ENCODE measurements at regions not wholly inside any gene's neighbourhood (a gene's known extent, or its start where the extent isn't known, plus 50 kb on each side); places are given as distances from the start of the nearest gene placed in this dataset.

DNA sequence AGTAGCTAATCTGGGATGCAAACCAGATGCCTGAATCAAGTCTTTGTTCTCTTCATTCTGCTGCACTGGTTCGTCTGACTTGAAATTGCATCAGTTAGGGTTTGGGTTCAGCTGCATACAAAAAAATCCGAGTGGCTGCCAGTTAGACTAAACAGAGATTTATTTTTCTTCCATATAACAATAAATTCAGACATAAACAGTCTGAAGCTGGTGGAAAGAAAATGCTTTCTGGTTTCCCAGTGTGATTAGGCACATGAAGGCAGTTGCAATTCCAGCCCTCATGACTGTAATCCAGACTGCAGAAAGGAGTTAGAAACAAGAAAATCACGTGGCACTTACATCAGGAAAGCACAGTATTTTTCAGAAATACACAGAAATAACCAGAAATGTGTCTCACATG is 930.7 kb downstream of the MCTP2 start:
- Mint-ChIP-seq H3K4me3 (no peak overlapping the region), H3K9me3 (peaks cover 3% of the 10 kb centered on the region), H3K27me3 (ENCODE audit: low read depth) (no peaks in the 10 kb centered on the region), H3K4me1 (no peaks in the 10 kb centered on the region), H3K27ac (no peak overlapping the region), H3K36me3 (no peaks in the 10 kb centered on the region)
- ChIA-PET POLR2A (no interaction called here), CTCF (no interaction called here)
- ATAC-seq (no peak), DNase-seq (ENCODE audit: low spot score) (no peak)
- TF ChIP-seq AFF4 (CRISPR knock-in tag; IDR thresholded peaks at IDR 0.05; ENCODE audit: borderline replicate concordance) (no peak), MXD4 (CRISPR knock-in tag; IDR thresholded peaks at IDR 0.05; ENCODE audit: borderline replicate concordance) (no peak), EMX1 (CRISPR knock-in tag; IDR thresholded peaks at IDR 0.05) (no peak), NFYB (CRISPR knock-in tag; conservative IDR thresholded peaks at IDR 0.05; ENCODE audit: low read depth) (no peak), NFE2L1 (CRISPR knock-in tag; IDR thresholded peaks at IDR 0.05) (no peak), ZNF423 (CRISPR knock-in tag; IDR thresholded peaks at IDR 0.05) (no peak), ZBTB21 (CRISPR knock-in tag; IDR thresholded peaks at IDR 0.05; ENCODE audit: borderline replicate concordance) (no peak), ZNF219 (CRISPR knock-in tag; IDR thresholded peaks at IDR 0.05; ENCODE audit: borderline replicate concordance) (no peak), ZNF671 (CRISPR knock-in tag; IDR thresholded peaks at IDR 0.05) (no peak), TEAD4 (CRISPR knock-in tag; IDR thresholded peaks at IDR 0.05) (no peak), NR2C2 (CRISPR knock-in tag; IDR thresholded peaks at IDR 0.05) (no peak), ATF1 (CRISPR knock-in tag; IDR thresholded peaks at IDR 0.05) (no peak), JAZF1 (CRISPR knock-in tag; IDR thresholded peaks at IDR 0.05) (no peak), ZNF317 (CRISPR knock-in tag; IDR thresholded peaks at IDR 0.05; ENCODE audit: borderline replicate concordance, low read depth) (no peak)
- TF ChIP-seq, protein P1, sequence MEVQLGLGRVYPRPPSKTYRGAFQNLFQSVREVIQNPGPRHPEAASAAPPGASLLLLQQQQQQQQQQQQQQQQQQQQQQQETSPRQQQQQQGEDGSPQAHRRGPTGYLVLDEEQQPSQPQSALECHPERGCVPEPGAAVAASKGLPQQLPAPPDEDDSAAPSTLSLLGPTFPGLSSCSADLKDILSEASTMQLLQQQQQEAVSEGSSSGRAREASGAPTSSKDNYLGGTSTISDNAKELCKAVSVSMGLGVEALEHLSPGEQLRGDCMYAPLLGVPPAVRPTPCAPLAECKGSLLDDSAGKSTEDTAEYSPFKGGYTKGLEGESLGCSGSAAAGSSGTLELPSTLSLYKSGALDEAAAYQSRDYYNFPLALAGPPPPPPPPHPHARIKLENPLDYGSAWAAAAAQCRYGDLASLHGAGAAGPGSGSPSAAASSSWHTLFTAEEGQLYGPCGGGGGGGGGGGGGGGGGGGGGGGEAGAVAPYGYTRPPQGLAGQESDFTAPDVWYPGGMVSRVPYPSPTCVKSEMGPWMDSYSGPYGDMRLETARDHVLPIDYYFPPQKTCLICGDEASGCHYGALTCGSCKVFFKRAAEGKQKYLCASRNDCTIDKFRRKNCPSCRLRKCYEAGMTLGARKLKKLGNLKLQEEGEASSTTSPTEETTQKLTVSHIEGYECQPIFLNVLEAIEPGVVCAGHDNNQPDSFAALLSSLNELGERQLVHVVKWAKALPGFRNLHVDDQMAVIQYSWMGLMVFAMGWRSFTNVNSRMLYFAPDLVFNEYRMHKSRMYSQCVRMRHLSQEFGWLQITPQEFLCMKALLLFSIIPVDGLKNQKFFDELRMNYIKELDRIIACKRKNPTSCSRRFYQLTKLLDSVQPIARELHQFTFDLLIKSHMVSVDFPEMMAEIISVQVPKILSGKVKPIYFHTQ (CRISPR knock-in tag; IDR thresholded peaks at IDR 0.05), result no peak

GRCh38 chr15:95162531-95162930 is 931.2 kb downstream of the MCTP2 start:
- POLR2A ChIA-PET, result no interaction called here
- Mint-ChIP-seq H3K27ac (no peak overlapping the region), H3K9me3 (peaks cover 4% of the 10 kb centered on the region), H3K4me1 (no peaks in the 10 kb centered on the region), H3K4me3 (no peak overlapping the region), H3K36me3 (no peaks in the 10 kb centered on the region), H3K27me3 (ENCODE audit: low read depth) (no peaks in the 10 kb centered on the region)
- CTCF ChIA-PET, result no interaction called here
- ATAC-seq, result no peak
- DNase-seq (ENCODE audit: low spot score), result no peak
- no peak for TF ChIP-seq ZBTB21 (CRISPR knock-in tag; IDR thresholded peaks at IDR 0.05; ENCODE audit: borderline replicate concordance)
- TF ChIP-seq NFYB (CRISPR knock-in tag; conservative IDR thresholded peaks at IDR 0.05; ENCODE audit: low read depth), result no peak
- no peak for TF ChIP-seq ZNF232 (CRISPR knock-in tag; IDR thresholded peaks at IDR 0.05)
- TF ChIP-seq SMAD4 (CRISPR knock-in tag; IDR thresholded peaks at IDR 0.05), result no peak
- TF ChIP-seq, protein P2, sequence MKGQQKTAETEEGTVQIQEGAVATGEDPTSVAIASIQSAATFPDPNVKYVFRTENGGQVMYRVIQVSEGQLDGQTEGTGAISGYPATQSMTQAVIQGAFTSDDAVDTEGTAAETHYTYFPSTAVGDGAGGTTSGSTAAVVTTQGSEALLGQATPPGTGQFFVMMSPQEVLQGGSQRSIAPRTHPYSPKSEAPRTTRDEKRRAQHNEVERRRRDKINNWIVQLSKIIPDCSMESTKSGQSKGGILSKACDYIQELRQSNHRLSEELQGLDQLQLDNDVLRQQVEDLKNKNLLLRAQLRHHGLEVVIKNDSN (CRISPR knock-in tag; IDR thresholded peaks at IDR 0.05), result no peak
- no peak for TF ChIP-seq E2F1 (CRISPR knock-in tag; IDR thresholded peaks at IDR 0.05)
- TF ChIP-seq, protein P3, sequence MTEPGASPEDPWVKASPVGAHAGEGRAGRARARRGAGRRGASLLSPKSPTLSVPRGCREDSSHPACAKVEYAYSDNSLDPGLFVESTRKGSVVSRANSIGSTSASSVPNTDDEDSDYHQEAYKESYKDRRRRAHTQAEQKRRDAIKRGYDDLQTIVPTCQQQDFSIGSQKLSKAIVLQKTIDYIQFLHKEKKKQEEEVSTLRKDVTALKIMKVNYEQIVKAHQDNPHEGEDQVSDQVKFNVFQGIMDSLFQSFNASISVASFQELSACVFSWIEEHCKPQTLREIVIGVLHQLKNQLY (CRISPR knock-in tag; IDR thresholded peaks at IDR 0.05), result no peak
- TF ChIP-seq TEAD1 (CRISPR knock-in tag; IDR thresholded peaks at IDR 0.05), result no peak
- TF ChIP-seq MYBL2 (CRISPR knock-in tag; IDR thresholded peaks at IDR 0.05), result no peak
- no peak for TF ChIP-seq EMX1 (CRISPR knock-in tag; IDR thresholded peaks at IDR 0.05)
- no peak for TF ChIP-seq JUN (CRISPR knock-in tag; IDR thresholded peaks at IDR 0.05)
- TF ChIP-seq ZNF317 (CRISPR knock-in tag; IDR thresholded peaks at IDR 0.05; ENCODE audit: borderline replicate concordance, low read depth), result no peak
- no peak for TF ChIP-seq CREM (CRISPR knock-in tag; IDR thresholded peaks at IDR 0.05)
- no peak for TF ChIP-seq ETV6 (CRISPR knock-in tag; IDR thresholded peaks at IDR 0.05)
- TF ChIP-seq ZNF219 (CRISPR knock-in tag; IDR thresholded peaks at IDR 0.05; ENCODE audit: borderline replicate concordance), result no peak
- no peak for TF ChIP-seq ATF3 (CRISPR knock-in tag; conservative IDR thresholded peaks at IDR 0.05)
